ENCODE measurements at regions not wholly inside any gene's neighbourhood (a gene's known extent, or its start where the extent isn't known, plus 50 kb on each side); places are given as distances from the start of the nearest gene placed in this dataset.

GRCh38 chr2:5235701-5236100 lies 456.5 kb upstream of the SOX11 start:
- Mint-ChIP-seq H3K27ac (no peak overlapping the region), H3K36me3 (no peaks in the 10 kb centered on the region), H3K4me1 (ENCODE audit: low read depth in 2 of 2) (no peaks in the 10 kb centered on the region), H3K27me3 (no peaks in the 10 kb centered on the region), H3K4me3 (no peak overlapping the region), H3K9me3 (peaks cover 8% of the 10 kb centered on the region)
- DNase-seq (ENCODE audit: low spot score) (no peak), ATAC-seq (peak in 1 of 2 donors; percentile 15)

- H3K4me3 Mint-ChIP-seq: no peak overlapping the region
- no peak for DNase-seq (ENCODE audit: low spot score)
- H3K27me3 Mint-ChIP-seq: no peaks in the 10 kb centered on the region
- H3K4me1 Mint-ChIP-seq (ENCODE audit: low read depth in 2 of 2): no peaks in the 10 kb centered on the region
- H3K9me3 Mint-ChIP-seq: peaks cover 8% of the 10 kb centered on the region
- H3K36me3 Mint-ChIP-seq: no peaks in the 10 kb centered on the region
- ATAC-seq: no peak
- no peak overlapping the region for H3K27ac Mint-ChIP-seq
Observed at GRCh38 chr2:5236249-5236648, 455.9 kb upstream of the SOX11 start.

GRCh38 chr2:5242751-5243150 lies 449.4 kb upstream of the SOX11 start:
- Mint-ChIP-seq H3K36me3 (no peaks in the 10 kb centered on the region), H3K9me3 (peaks cover 14% of the 10 kb centered on the region), H3K4me1 (ENCODE audit: low read depth in 2 of 2) (no peaks in the 10 kb centered on the region), H3K27me3 (no peaks in the 10 kb centered on the region), H3K27ac (no peak overlapping the region), H3K4me3 (no peak overlapping the region)
- ATAC-seq: no peak
- no peak for DNase-seq (ENCODE audit: low spot score)

- DNase-seq (ENCODE audit: low spot score) (no peak), ATAC-seq (no peak)
- Mint-ChIP-seq H3K4me3 (no peak overlapping the region), H3K27ac (no peak overlapping the region), H3K9me3 (peaks cover 15% of the 10 kb centered on the region), H3K36me3 (peaks cover 7% of the 10 kb centered on the region), H3K4me1 (ENCODE audit: low read depth in 2 of 2) (no peaks in the 10 kb centered on the region), H3K27me3 (no peaks in the 10 kb centered on the region)
Observed at GRCh38 chr2:5250482-5250881, 441.7 kb upstream of the SOX11 start.

GRCh38 chr2:5253263-5253662 lies 438.9 kb upstream of the SOX11 start:
- H3K36me3 Mint-ChIP-seq: peaks cover 7% of the 10 kb centered on the region
- ATAC-seq (no peak), DNase-seq (ENCODE audit: low spot score) (no peak)
- H3K27ac Mint-ChIP-seq: no peak overlapping the region
- H3K4me1 Mint-ChIP-seq (ENCODE audit: low read depth in 2 of 2): no peaks in the 10 kb centered on the region
- H3K4me3 Mint-ChIP-seq: no peak overlapping the region
- peaks cover 14% of the 10 kb centered on the region for H3K9me3 Mint-ChIP-seq
- H3K27me3 Mint-ChIP-seq: no peaks in the 10 kb centered on the region

GRCh38 chr2:5254791-5255332 lies 437.3 kb upstream of the SOX11 start:
- peaks cover 22% of the 10 kb centered on the region for H3K9me3 Mint-ChIP-seq
- H3K27me3 Mint-ChIP-seq: no peaks in the 10 kb centered on the region
- no peak for DNase-seq (ENCODE audit: low spot score)
- H3K4me1 Mint-ChIP-seq (ENCODE audit: low read depth in 2 of 2): no peaks in the 10 kb centered on the region
- no peak overlapping the region for H3K4me3 Mint-ChIP-seq
- no peak overlapping the region for H3K27ac Mint-ChIP-seq
- peaks cover 14% of the 10 kb centered on the region for H3K36me3 Mint-ChIP-seq
- ATAC-seq: no peak

- DNase-seq (ENCODE audit: low spot score): no peak
- no peak overlapping the region for H3K4me3 Mint-ChIP-seq
- peaks cover 13% of the 10 kb centered on the region for H3K36me3 Mint-ChIP-seq
- ATAC-seq: no peak
- no peaks in the 10 kb centered on the region for H3K4me1 Mint-ChIP-seq (ENCODE audit: low read depth in 2 of 2)
- no peaks in the 10 kb centered on the region for H3K27me3 Mint-ChIP-seq
- H3K27ac Mint-ChIP-seq: no peak overlapping the region
- H3K9me3 Mint-ChIP-seq: peaks cover 23% of the 10 kb centered on the region
Observed at GRCh38 chr2:5263291-5263690, 428.9 kb upstream of the SOX11 start.

- H3K4me1 Mint-ChIP-seq (ENCODE audit: low read depth in 2 of 2): no peaks in the 10 kb centered on the region
- peaks cover 11% of the 10 kb centered on the region for H3K36me3 Mint-ChIP-seq
- H3K27me3 Mint-ChIP-seq: no peaks in the 10 kb centered on the region
- no peak overlapping the region for H3K27ac Mint-ChIP-seq
- H3K9me3 Mint-ChIP-seq: peaks cover 23% of the 10 kb centered on the region
- no peak overlapping the region for H3K4me3 Mint-ChIP-seq
- DNase-seq (ENCODE audit: low spot score): no peak
- ATAC-seq: no peak
Observed at GRCh38 chr2:5264361-5264760, 427.8 kb upstream of the SOX11 start.

- no peaks in the 10 kb centered on the region for H3K36me3 Mint-ChIP-seq
- no peak for ATAC-seq
- H3K9me3 Mint-ChIP-seq: peaks cover 9% of the 10 kb centered on the region
- no peak overlapping the region for H3K4me3 Mint-ChIP-seq
- no peak overlapping the region for H3K27ac Mint-ChIP-seq
- H3K4me1 Mint-ChIP-seq (ENCODE audit: low read depth in 2 of 2): no peaks in the 10 kb centered on the region
- no peak for DNase-seq (ENCODE audit: low spot score)
- H3K27me3 Mint-ChIP-seq: no peaks in the 10 kb centered on the region
Observed at GRCh38 chr2:5285061-5285460, 407.1 kb upstream of the SOX11 start.

GRCh38 chr2:5285872-5286769 lies 406.1 kb upstream of the SOX11 start:
- Mint-ChIP-seq H3K4me3 (no peak overlapping the region), H3K4me1 (ENCODE audit: low read depth in 2 of 2) (no peaks in the 10 kb centered on the region), H3K27me3 (no peaks in the 10 kb centered on the region), H3K27ac (no peak overlapping the region), H3K9me3 (peaks cover 9% of the 10 kb centered on the region), H3K36me3 (no peaks in the 10 kb centered on the region)
- DNase-seq (ENCODE audit: low spot score) (no peak), ATAC-seq (no peak)

GRCh38 chr2:5287558-5288334 lies 404.4 kb upstream of the SOX11 start:
- Mint-ChIP-seq H3K27ac (no peak overlapping the region), H3K27me3 (no peaks in the 10 kb centered on the region), H3K4me1 (ENCODE audit: low read depth in 2 of 2) (no peaks in the 10 kb centered on the region), H3K4me3 (no peak overlapping the region), H3K9me3 (peaks cover 5% of the 10 kb centered on the region), H3K36me3 (no peaks in the 10 kb centered on the region)
- ATAC-seq: no peak
- DNase-seq (ENCODE audit: low spot score): no peak

- Mint-ChIP-seq H3K4me3 (no peak overlapping the region), H3K27ac (no peak overlapping the region), H3K4me1 (ENCODE audit: low read depth in 2 of 2) (no peaks in the 10 kb centered on the region), H3K27me3 (no peaks in the 10 kb centered on the region), H3K9me3 (peaks cover 5% of the 10 kb centered on the region), H3K36me3 (no peaks in the 10 kb centered on the region)
- ATAC-seq (no peak), DNase-seq (ENCODE audit: low spot score) (no peak)
Observed at GRCh38 chr2:5290900-5291546, 401.2 kb upstream of the SOX11 start.

GRCh38 chr2:5304640-5305039 lies 387.5 kb upstream of the SOX11 start:
- H3K27me3 Mint-ChIP-seq: no peaks in the 10 kb centered on the region
- no peak overlapping the region for H3K4me3 Mint-ChIP-seq
- H3K9me3 Mint-ChIP-seq: peaks cover 18% of the 10 kb centered on the region
- ATAC-seq: no peak
- H3K27ac Mint-ChIP-seq: no peak overlapping the region
- H3K36me3 Mint-ChIP-seq: peaks cover 4% of the 10 kb centered on the region
- H3K4me1 Mint-ChIP-seq (ENCODE audit: low read depth in 2 of 2): no peaks in the 10 kb centered on the region
- no peak for DNase-seq (ENCODE audit: low spot score)

- Mint-ChIP-seq H3K36me3 (no peaks in the 10 kb centered on the region), H3K27me3 (no peaks in the 10 kb centered on the region)
Observed at GRCh38 chr2:5315041-5315440, 377.1 kb upstream of the SOX11 start.

More at GRCh38 chr2:5315041-5315440, 377.1 kb upstream of the SOX11 start:
- no peak for DNase-seq (ENCODE audit: low spot score)
- H3K4me3 Mint-ChIP-seq: no peak overlapping the region
- no peak for ATAC-seq
- no peaks in the 10 kb centered on the region for H3K4me1 Mint-ChIP-seq (ENCODE audit: low read depth in 2 of 2)
- no peak overlapping the region for H3K27ac Mint-ChIP-seq
- peaks cover 21% of the 10 kb centered on the region for H3K9me3 Mint-ChIP-seq
